ENCODE measurements at regions not wholly inside any gene's neighbourhood (a gene's known extent, or its start where the extent isn't known, plus 50 kb on each side); places are given as distances from the start of the nearest gene placed in this dataset.

GRCh38 chr18:24923138-24923537, 428.8 kb downstream of the ZNF521 start:
- in situ Hi-C loops (cut with HindIII; ENCODE audit: low sequenced_read_pairs): no loop called here

GRCh38 chr18:24924066-24924716, 427.8 kb downstream of the ZNF521 start:
- in situ Hi-C loops (cut with HindIII; ENCODE audit: low sequenced_read_pairs): no loop called here

GRCh38 chr18:24926649-24927048, 425.3 kb downstream of the ZNF521 start:
- in situ Hi-C loops (cut with HindIII; ENCODE audit: low sequenced_read_pairs): no loop called here

GRCh38 chr18:24928301-24928878, 423.6 kb downstream of the ZNF521 start:
- in situ Hi-C loops (cut with HindIII; ENCODE audit: low sequenced_read_pairs): no loop called here

- in situ Hi-C loops (cut with HindIII; ENCODE audit: low sequenced_read_pairs): no loop called here
Measured at GRCh38 chr18:24930478-24930877, 421.5 kb downstream of the ZNF521 start.

- in situ Hi-C loops (cut with HindIII; ENCODE audit: low sequenced_read_pairs): no loop called here
Measured at GRCh38 chr18:24930971-24931370, 421.0 kb downstream of the ZNF521 start.

- in situ Hi-C loops (cut with HindIII; ENCODE audit: low sequenced_read_pairs): no loop called here
Measured at GRCh38 chr18:24933345-24933744, 418.6 kb downstream of the ZNF521 start.

GRCh38 chr18:24934258-24934932, 417.6 kb downstream of the ZNF521 start:
- in situ Hi-C loops (cut with HindIII; ENCODE audit: low sequenced_read_pairs): no loop called here

GRCh38 chr18:24935008-24935407, 417.0 kb downstream of the ZNF521 start:
- in situ Hi-C loops (cut with HindIII; ENCODE audit: low sequenced_read_pairs): no loop called here

GRCh38 chr18:24935896-24936295, 416.1 kb downstream of the ZNF521 start:
- in situ Hi-C loops (cut with HindIII; ENCODE audit: low sequenced_read_pairs): no loop called here

- in situ Hi-C loops (cut with HindIII; ENCODE audit: low sequenced_read_pairs): no loop called here
Measured at GRCh38 chr18:24936691-24937090, 415.3 kb downstream of the ZNF521 start.

- in situ Hi-C loops (cut with HindIII; ENCODE audit: low sequenced_read_pairs): no loop called here
Measured at GRCh38 chr18:24937639-24938275, 414.2 kb downstream of the ZNF521 start.

GRCh38 chr18:24940416-24940815, 411.6 kb downstream of the ZNF521 start:
- in situ Hi-C loops (cut with HindIII; ENCODE audit: low sequenced_read_pairs): no loop called here

GRCh38 chr18:24941174-24941951, 410.6 kb downstream of the ZNF521 start:
- in situ Hi-C loops (cut with HindIII; ENCODE audit: low sequenced_read_pairs): no loop called here

GRCh38 chr18:24942144-24942543, 409.8 kb downstream of the ZNF521 start:
- in situ Hi-C loops (cut with HindIII; ENCODE audit: low sequenced_read_pairs): no loop called here

GRCh38 chr18:24947521-24948305, 404.3 kb downstream of the ZNF521 start:
- in situ Hi-C loops (cut with HindIII; ENCODE audit: low sequenced_read_pairs): no loop called here

- in situ Hi-C loops (cut with HindIII; ENCODE audit: low sequenced_read_pairs): no loop called here
Measured at GRCh38 chr18:24949908-24950307, 402.1 kb downstream of the ZNF521 start.

- in situ Hi-C loops (cut with HindIII; ENCODE audit: low sequenced_read_pairs): no loop called here
Measured at GRCh38 chr18:24954341-24954740, 397.6 kb downstream of the ZNF521 start.

- in situ Hi-C loops (cut with HindIII; ENCODE audit: low sequenced_read_pairs): no loop called here
Measured at GRCh38 chr18:24958001-24958400, 394.0 kb downstream of the ZNF521 start.

GRCh38 chr18:24959051-24959476, 392.9 kb downstream of the ZNF521 start:
- in situ Hi-C loops (cut with HindIII; ENCODE audit: low sequenced_read_pairs): no loop called here
